ENCODE measurements at regions not wholly inside any gene's neighbourhood (a gene's known extent, or its start where the extent isn't known, plus 50 kb on each side); places are given as distances from the start of the nearest gene placed in this dataset.
"Not testable (repeated sequence)": the region's sequence is repeated elsewhere in the genome, so short reads cannot be mapped to it uniquely, and the experiment has no call there.

DNA sequence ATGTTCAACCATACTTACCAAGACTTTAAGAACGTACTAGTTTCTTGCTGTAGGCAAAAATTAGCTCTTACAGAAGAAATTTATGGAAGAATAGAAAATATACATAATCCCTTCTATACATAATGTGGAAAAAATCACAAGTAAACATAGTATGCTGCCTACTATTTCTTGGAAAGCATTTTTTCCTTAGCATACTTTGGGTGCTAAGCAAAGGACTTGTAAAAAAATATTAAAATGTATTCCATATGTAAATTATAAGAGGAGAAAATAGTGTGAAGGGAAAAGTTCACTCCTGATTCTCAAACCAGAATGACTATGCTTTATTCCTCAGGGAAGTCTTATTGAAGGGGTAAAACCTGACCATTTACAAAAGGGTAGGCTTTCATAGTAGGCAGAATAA lies 243.8 kb upstream of the VLDLR start:
- Mint-ChIP-seq H3K9me3 (peaks cover 7% of the 10 kb centered on the region), H3K4me3 (no peak overlapping the region), H3K27me3 (no peaks in the 10 kb centered on the region), H3K27ac (no peak overlapping the region), H3K4me1 (no peaks in the 10 kb centered on the region), H3K36me3 (no peaks in the 10 kb centered on the region)
- no peak for ATAC-seq

DNA sequence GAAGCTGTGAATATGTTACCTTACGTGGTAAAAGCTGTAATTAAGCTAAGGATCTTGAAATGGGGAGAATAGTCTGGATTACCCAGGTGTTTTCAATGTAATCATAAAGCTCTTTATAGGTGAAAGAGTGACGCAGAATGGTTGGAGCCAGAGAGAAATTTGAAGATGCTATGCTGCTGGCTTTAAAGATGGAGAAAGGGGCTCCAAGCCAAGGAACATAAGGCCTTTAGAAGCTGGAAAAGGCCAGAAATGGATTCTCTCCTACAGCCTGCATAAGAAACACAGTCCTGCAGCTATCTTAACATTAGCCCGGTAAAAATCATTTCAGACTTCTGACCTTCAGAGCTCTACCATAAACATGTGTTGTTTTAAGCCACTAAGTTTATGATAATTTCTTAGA lies 243.3 kb upstream of the VLDLR start:
- Mint-ChIP-seq H3K9me3 (peaks cover 7% of the 10 kb centered on the region), H3K4me1 (no peaks in the 10 kb centered on the region), H3K36me3 (no peaks in the 10 kb centered on the region), H3K27ac (no peak overlapping the region), H3K27me3 (no peaks in the 10 kb centered on the region), H3K4me3 (no peak overlapping the region)
- no peak for ATAC-seq

DNA sequence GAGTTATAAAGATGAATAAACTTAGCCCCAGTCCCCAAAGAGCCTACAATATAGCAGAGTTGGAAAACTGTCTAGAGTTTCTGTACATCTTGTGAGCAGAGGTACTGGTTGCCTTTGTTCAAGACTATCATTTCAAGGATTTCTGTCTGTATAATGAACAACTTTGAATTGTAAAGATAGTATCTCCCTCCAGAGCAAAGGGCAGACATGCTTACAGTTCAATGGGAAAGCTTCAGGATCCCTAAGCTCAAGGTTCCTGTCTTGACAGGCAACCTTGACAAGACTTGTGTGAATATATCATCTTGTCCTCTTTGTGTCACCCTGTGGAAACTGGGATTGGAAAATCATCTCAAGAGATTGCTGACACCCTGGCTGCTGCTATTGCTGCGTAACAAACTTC lies 242.8 kb upstream of the VLDLR start:
- Mint-ChIP-seq H3K4me1 (no peaks in the 10 kb centered on the region), H3K9me3 (peaks cover 4% of the 10 kb centered on the region), H3K36me3 (no peaks in the 10 kb centered on the region), H3K27me3 (no peaks in the 10 kb centered on the region), H3K27ac (no peak overlapping the region), H3K4me3 (no peak overlapping the region)
- no peak for ATAC-seq

DNA sequence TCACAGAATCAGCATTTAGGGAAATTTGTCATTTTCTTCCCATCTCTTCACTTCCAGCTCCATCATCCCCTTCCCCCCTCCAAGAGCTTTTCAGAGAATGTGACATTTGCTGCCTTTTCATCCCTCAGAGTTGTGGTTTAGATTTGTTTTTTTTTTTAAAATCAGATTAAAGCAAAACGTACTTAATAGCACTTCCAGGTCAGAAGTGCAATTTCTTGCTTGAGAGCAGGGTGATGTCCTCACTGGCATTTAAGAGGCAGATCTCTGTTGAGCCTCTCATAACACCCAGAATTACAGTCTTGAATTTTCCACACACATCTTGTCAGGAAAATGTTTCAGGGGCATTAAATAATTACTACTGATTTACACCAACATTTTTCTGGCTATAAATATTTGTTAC lies 236.8 kb upstream of the VLDLR start:
- Mint-ChIP-seq H3K4me1 (no peaks in the 10 kb centered on the region), H3K27me3 (no peaks in the 10 kb centered on the region), H3K4me3 (no peak overlapping the region), H3K36me3 (no peaks in the 10 kb centered on the region), H3K27ac (no peak overlapping the region), H3K9me3 (peaks cover 6% of the 10 kb centered on the region)
- ATAC-seq: no peak

DNA sequence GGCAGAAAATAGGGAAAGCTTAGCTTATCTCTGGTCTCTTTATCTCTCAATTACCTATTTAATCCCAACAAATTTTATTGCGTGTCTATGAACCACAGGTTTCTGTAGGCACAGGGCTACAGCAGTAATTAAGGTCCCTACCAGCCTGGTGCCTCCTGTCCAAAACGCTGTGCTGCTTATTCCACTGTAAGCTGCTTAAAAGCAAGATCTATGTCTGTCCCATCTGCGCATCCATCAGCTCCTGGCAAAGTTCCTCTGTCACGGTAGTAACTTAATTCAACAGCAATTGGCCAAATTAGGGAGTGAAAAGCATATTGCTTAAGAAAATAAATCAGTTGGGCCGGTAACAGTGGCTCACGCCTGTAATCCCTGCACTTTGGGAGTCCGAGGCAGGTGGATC lies 235.8 kb upstream of the VLDLR start:
- no peak for ATAC-seq
- H3K4me1 Mint-ChIP-seq: no peaks in the 10 kb centered on the region

DNA sequence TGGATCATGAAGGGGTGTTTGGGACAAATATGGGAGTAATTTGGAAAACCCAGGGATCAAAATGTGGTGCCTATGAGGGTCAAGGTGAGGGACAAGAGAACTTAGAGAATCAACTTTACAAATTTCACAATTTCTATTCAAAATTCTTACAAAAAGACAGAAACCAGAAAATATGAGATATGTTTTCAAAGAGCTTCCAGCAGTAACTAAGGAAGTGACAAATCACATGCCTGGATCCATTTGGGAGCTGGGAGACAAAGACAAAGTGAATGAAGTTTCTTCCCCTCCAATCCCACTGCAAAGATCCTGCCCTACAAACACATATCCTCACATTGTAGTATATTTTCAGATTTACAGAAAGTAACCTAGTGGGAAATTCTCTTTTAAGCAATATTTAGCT lies 235.0 kb upstream of the VLDLR start:
- H3K4me3 Mint-ChIP-seq: no peak overlapping the region

More for the DNA sequence above, 235.8 kb upstream of the VLDLR start:
- H3K27ac Mint-ChIP-seq: no peak overlapping the region
- H3K36me3 Mint-ChIP-seq: no peaks in the 10 kb centered on the region
- peaks cover 5% of the 10 kb centered on the region for H3K9me3 Mint-ChIP-seq
- H3K4me3 Mint-ChIP-seq: no peak overlapping the region
- H3K27me3 Mint-ChIP-seq: no peaks in the 10 kb centered on the region

DNA sequence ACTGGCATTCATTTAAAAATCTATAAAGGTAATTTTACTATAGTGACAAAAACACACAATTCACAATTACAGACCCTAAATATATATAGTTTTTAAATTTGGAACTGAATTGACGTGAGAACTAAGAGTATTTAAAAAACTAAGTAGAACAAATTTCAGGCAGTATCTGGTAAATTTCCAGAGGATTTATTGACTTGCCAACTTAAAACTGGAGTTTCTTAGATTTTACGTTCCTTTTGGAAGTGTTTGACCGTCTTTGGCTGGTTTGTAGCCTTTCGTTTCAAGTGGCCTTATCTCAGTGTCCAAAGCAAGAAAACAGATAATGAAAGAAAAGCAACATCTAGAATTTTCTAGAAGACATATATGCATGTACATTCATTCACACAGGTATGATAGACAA lies 234.4 kb upstream of the VLDLR start:
- ATAC-seq: no peak

More for the DNA sequence above, 235.0 kb upstream of the VLDLR start:
- no peak for ATAC-seq
- Mint-ChIP-seq H3K27me3 (no peaks in the 10 kb centered on the region), H3K9me3 (peaks cover 5% of the 10 kb centered on the region), H3K36me3 (no peaks in the 10 kb centered on the region), H3K4me1 (no peaks in the 10 kb centered on the region), H3K27ac (no peak overlapping the region)

DNA sequence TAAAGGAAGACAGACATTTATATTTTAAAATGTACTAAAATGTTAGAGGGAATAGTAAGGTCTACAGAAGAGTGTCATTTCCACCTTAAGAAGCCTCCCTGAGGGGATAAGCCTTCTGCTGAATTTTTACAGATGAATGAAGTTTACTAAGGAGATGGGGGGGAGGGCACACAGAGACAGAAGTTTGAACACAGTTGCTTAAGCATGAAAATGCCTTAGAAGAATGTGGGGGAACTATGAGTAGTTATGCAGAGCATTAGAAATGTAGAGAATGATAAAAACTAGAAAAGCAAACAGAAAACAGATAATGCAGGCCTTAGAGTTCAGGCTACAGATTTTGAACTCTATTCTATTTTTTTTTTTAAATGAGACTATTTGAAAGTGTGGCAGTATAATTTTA lies 232.2 kb upstream of the VLDLR start:
- no peak overlapping the region for H3K27ac Mint-ChIP-seq
- H3K36me3 Mint-ChIP-seq: no peaks in the 10 kb centered on the region
- H3K27me3 Mint-ChIP-seq: no peaks in the 10 kb centered on the region
- no peak overlapping the region for H3K4me3 Mint-ChIP-seq
- peaks cover 5% of the 10 kb centered on the region for H3K9me3 Mint-ChIP-seq
- no peaks in the 10 kb centered on the region for H3K4me1 Mint-ChIP-seq
- no peak for ATAC-seq

More for the DNA sequence above, 234.4 kb upstream of the VLDLR start:
- no peaks in the 10 kb centered on the region for H3K4me1 Mint-ChIP-seq
- no peaks in the 10 kb centered on the region for H3K27me3 Mint-ChIP-seq
- H3K27ac Mint-ChIP-seq: no peak overlapping the region
- no peaks in the 10 kb centered on the region for H3K36me3 Mint-ChIP-seq
- H3K9me3 Mint-ChIP-seq: peaks cover 5% of the 10 kb centered on the region
- H3K4me3 Mint-ChIP-seq: no peak overlapping the region

DNA sequence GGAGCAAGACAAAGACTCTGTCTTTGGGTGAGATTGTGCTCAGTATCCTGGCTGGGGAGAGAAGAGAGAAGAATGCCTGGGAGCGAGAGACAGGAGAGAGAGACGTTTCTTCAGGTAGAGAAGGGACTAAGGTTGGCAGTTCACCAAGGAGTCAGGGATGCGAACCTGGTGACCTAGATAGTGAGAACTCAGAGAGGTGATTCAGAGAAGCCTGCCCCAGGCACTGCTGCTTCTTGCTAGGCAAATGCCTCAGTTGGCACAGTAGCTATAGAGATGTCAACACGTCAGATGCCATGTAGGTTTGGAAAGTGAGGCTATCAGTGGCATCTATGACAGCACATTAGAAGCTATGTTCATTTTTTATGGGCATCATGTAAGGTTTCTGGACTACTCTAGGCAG lies 231.6 kb upstream of the VLDLR start:
- no peaks in the 10 kb centered on the region for H3K4me1 Mint-ChIP-seq
- no peak overlapping the region for H3K27ac Mint-ChIP-seq
- no peak overlapping the region for H3K4me3 Mint-ChIP-seq
- H3K36me3 Mint-ChIP-seq: no peaks in the 10 kb centered on the region
- no peak for ATAC-seq
- H3K27me3 Mint-ChIP-seq: no peaks in the 10 kb centered on the region
- H3K9me3 Mint-ChIP-seq: peaks cover 5% of the 10 kb centered on the region

DNA sequence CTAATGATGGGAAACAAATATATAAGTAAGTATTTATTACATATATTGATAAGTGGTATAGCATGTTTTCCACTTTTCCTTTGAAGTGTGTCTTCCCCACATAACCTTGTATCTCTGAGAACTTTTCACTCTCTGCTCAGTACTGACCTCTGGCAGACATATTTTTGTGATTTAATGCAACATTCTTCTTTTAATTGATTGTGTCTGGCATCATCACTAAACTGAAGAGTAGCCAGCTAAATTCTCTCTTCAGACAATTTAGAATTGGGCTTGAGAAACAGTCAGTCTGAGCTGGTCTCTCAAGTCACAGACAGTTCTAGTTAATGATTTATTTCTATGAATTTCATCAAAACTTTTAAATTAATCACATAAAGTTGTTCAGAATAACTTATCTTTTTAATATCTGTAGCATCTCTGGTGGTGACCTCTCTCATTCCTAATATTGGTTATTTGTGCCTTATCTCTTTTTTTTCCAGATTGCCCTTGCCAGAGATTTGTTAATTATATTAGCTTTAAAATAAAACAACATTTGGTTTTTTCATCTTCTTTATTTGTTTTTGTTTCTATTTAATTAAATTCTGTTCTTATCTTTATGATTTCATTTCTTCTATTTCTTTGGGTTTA lies 230.0 kb upstream of the VLDLR start:
- not testable (repeated sequence) for ATAC-seq, H3K36me3 Mint-ChIP-seq, H3K4me3 Mint-ChIP-seq, H3K9me3 Mint-ChIP-seq, H3K27me3 Mint-ChIP-seq, H3K27ac Mint-ChIP-seq, H3K4me1 Mint-ChIP-seq

DNA sequence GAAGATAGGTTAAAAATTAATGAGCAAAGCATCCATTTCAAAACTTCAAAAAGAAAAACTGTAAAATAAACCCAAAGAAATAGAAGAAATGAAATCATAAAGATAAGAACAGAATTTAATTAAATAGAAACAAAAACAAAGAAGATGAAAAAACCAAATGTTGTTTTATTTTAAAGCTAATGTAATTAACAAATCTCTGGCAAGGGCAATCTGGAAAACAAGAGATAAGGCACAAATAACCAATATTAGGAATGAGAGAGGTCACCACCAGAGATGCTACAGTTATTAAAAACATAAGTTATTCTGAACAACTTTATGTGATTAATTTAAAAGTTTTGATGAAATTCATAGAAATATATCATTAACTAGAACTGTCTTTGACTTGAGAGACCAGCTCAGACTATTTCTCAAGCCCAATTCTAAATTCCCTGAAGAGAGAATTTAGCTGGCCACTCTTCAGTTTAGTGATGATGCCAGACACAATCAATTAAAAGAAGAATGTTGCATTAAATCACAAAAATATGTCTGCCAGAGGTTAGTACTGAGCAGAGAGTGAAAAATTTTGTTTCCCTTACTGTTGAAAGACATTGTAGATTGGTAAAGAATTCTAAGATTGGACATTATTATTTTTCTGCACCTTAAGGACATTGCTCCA lies 227.4 kb upstream of the VLDLR start:
- H3K36me3 Mint-ChIP-seq, H3K27me3 Mint-ChIP-seq, H3K9me3 Mint-ChIP-seq, H3K4me1 Mint-ChIP-seq, H3K27ac Mint-ChIP-seq, ATAC-seq, H3K4me3 Mint-ChIP-seq: not testable (repeated sequence)

DNA sequence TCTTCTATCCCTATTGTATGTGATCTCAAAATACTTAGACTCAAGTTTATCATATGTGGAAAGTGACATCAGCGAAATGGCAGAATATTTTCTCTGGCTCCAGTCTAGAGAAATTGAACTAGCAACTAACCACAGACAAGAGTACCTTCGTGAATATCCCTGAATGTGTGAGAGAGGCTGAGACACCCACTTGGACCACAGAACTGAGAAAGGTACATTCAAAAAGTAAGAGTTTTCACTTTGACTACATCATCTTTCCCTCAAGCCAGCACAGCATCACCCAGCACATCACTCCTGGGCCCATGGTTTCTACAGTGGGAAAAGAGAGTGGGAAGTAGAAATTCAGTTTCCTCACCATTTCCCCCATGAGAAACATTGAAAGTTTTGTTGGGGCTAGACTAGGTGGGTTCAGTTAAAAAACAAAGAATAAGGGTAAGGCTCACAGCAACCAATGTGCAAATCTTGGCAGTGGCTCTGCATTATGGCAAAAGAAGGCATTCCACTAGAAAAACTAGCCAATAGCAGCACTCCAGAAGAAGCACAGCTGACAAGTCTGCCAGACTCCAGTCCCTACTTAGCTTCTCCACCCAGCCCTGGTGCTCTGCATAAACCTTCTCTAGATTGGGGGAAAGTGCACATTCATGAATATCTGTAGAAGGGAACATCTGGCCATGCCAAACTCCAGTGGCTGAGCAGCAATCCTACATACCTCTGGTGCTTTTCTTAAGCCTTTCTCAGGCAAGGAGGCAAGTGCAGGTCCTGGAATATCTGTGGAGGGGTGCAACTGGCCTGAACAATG lies 225.6 kb upstream of the VLDLR start:
- no peaks in the 10 kb centered on the region for H3K4me1 Mint-ChIP-seq
- ATAC-seq: peak; percentile 39
- no peak overlapping the region for H3K27ac Mint-ChIP-seq
- peaks cover 9% of the 10 kb centered on the region for H3K27me3 Mint-ChIP-seq
- no peak overlapping the region for H3K4me3 Mint-ChIP-seq
- no peaks in the 10 kb centered on the region for H3K36me3 Mint-ChIP-seq
- peaks cover 11% of the 10 kb centered on the region for H3K9me3 Mint-ChIP-seq

DNA sequence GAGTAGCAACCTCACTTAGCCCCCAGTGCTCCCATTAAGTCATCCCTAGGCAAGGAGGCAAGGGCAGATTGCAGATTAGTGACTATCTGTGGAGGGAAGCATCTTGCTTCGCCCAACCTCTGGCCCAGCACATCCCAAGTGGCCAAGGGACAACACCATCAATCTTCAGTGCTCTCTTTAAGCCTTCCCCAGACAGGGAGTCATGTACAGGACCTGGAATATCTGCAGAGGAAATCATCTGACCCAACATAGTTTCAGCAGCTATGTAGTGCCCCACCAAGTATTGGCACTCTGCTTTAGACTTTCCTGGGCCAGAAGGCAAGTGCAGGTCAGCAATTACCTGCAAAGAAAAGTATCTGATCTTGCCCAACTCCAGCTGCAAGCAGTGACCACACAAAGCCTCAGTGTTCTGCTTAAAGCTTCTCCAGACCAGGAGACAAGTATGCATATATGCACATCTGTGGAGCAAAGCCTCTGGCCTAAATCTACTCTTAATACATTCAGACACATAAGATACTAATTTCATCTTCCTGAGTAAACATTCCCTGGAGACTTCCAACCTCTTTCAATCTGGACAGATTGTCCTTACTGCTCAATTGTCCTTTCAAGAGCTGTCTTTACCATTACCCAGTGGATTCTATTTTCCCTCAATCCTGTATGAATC lies 224.8 kb upstream of the VLDLR start:
- Mint-ChIP-seq H3K4me1 (no peaks in the 10 kb centered on the region), H3K27me3 (peaks cover 17% of the 10 kb centered on the region), H3K9me3 (peaks cover 13% of the 10 kb centered on the region), H3K4me3 (no peak overlapping the region), H3K27ac (no peak overlapping the region), H3K36me3 (no peaks in the 10 kb centered on the region)
- ATAC-seq: no peak

DNA sequence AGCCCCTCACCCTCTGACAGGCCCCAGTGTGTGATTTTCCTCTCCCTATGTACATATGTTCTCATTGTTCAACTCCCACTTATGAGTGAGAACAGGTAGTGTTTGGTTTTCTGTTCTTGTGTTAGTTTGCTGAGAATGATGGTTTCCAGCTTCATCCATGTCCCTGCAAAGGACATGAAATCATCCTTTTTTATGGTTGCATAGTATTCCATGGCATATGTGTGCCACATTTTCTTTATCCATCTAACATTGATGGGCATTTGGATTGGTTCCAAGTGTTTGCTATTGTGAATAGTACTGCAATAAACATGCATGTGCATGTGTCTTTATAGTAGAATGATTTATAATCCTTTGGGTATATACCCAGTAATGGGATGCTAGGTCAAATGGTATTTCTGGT lies 223.7 kb upstream of the VLDLR start:
- not testable (repeated sequence) for H3K27ac Mint-ChIP-seq, ATAC-seq, H3K4me1 Mint-ChIP-seq, H3K4me3 Mint-ChIP-seq, H3K36me3 Mint-ChIP-seq
- peaks cover 17% of the 10 kb centered on the region for H3K9me3 Mint-ChIP-seq
- peaks cover 19% of the 10 kb centered on the region for H3K27me3 Mint-ChIP-seq

DNA sequence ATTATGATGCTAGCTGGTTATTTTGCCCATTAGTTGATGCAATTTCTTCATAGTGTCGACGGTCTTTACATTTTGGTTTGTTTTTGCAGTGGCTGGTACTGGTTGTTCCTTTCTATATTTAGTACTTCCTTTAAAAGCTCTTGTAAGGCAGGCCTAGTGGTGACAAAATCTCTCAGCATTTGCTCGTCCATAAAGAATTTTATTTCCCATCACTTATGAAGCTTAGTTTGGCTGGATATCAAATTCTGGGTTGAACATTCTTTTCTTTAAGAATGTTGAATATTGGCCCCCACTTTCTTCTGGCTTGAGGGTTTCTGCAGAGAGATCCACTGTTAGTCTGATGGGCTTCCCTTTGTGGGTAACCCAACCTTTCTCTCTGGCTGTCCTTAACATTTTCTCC lies 219.8 kb upstream of the VLDLR start:
- H3K27me3 Mint-ChIP-seq: peaks cover 29% of the 10 kb centered on the region
- not testable (repeated sequence) for H3K36me3 Mint-ChIP-seq, H3K4me3 Mint-ChIP-seq, ATAC-seq, H3K4me1 Mint-ChIP-seq, H3K27ac Mint-ChIP-seq
- peaks cover 30% of the 10 kb centered on the region for H3K9me3 Mint-ChIP-seq
